NB4 (cell line): ENCODE measurements at regions not wholly inside any gene's neighbourhood (a gene's known extent, or its start where the extent isn't known, plus 50 kb on each side); places are given as distances from the start of the nearest gene placed in this dataset.

Experiments used
- POLR2A ChIP-seq: IDR thresholded peaks from 2 replicates; pipeline ENCODE4 v1.6.1; 2011; ENCODE audit warnings: mild to moderate bottlenecking; ENCODE audit not compliant: insufficient read length; ENCODE audit errors: extremely low read depth
- TF ChIP-seq, protein P1 (sequence below): IDR thresholded peaks from one replicate; pipeline ENCODE4 v1.5.1; 2012; ENCODE audit warnings: low read depth, low read length
- TF ChIP-seq, protein P2 (sequence below): IDR thresholded peaks from 2 replicates; pipeline ENCODE4 v1.6.1; 2011; ENCODE audit warnings: low read depth, low read length

DNA sequence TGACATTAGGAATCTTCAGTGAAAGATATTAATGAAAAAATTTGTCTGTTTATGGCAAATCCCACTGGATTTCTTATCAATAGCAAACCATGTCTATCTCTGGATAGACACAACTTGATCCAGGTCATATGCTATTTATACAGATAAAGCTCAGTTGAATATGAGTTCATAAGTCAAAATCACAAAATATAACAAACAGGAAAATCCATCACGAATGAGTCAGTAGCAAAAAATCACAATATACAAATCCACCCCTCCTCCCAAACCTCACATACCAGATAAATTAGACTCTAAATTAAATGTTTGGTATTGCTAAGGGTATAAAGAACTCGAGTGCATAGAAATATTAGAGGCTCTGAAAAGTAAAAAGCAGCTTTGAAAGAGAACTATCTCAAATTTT, 420.5 kb downstream of the TLL1 start:
- TF ChIP-seq, protein P1, sequence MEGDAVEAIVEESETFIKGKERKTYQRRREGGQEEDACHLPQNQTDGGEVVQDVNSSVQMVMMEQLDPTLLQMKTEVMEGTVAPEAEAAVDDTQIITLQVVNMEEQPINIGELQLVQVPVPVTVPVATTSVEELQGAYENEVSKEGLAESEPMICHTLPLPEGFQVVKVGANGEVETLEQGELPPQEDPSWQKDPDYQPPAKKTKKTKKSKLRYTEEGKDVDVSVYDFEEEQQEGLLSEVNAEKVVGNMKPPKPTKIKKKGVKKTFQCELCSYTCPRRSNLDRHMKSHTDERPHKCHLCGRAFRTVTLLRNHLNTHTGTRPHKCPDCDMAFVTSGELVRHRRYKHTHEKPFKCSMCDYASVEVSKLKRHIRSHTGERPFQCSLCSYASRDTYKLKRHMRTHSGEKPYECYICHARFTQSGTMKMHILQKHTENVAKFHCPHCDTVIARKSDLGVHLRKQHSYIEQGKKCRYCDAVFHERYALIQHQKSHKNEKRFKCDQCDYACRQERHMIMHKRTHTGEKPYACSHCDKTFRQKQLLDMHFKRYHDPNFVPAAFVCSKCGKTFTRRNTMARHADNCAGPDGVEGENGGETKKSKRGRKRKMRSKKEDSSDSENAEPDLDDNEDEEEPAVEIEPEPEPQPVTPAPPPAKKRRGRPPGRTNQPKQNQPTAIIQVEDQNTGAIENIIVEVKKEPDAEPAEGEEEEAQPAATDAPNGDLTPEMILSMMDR = no peak
- no peak for TF ChIP-seq POLR2A
- TF ChIP-seq, protein P2, sequence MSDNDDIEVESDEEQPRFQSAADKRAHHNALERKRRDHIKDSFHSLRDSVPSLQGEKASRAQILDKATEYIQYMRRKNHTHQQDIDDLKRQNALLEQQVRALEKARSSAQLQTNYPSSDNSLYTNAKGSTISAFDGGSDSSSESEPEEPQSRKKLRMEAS = no peak
